GM23248 (cell line): ENCODE measurements at regions not wholly inside any gene's neighbourhood (a gene's known extent, or its start where the extent isn't known, plus 50 kb on each side); places are given as distances from the start of the nearest gene placed in this dataset.

Experiments used
- DNase-seq: peaks from one replicate; pipeline ENCODE4 v3.0.0-alpha.2; 2015
- H2AFZ ChIP-seq: fragments of 200-600 bp; sonication (generic); 2 replicates; pipeline ENCODE4 v1.6.1; 2016; ENCODE audit warnings: antibody characterized with exemption
- H3F3A ChIP-seq: fragments of 200-600 bp; sonication (generic); 2 replicates; pipeline ENCODE4 v1.6.1; 2016; ENCODE audit warnings: mild to moderate bottlenecking, antibody characterized with exemption, mixed run types; ENCODE audit not compliant: insufficient read depth
- H3K27ac ChIP-seq: fragments of 200-600 bp; sonication (generic); 2 replicates; pipeline ENCODE4 v1.5.1; 2016; ENCODE audit warnings: mild to moderate bottlenecking
- H3K27me3 ChIP-seq: fragments of 200-600 bp; sonication (generic); replicated peaks from 2 replicates; pipeline ENCODE4 v1.6.1; 2016; ENCODE audit warnings: mild to moderate bottlenecking; ENCODE audit not compliant: insufficient read depth
- H3K36me3 ChIP-seq: fragments of 200-600 bp; sonication (generic); 2 replicates; pipeline ENCODE4 v1.6.1; 2016; ENCODE audit warnings: low read depth, mild to moderate bottlenecking
- H3K4me1 ChIP-seq: fragments of 200-600 bp; sonication (generic); 2 replicates; pipeline ENCODE4 v1.6.1; 2016; ENCODE audit warnings: mild to moderate bottlenecking; ENCODE audit not compliant: insufficient read depth
- H3K4me2 ChIP-seq: fragments of 200-600 bp; sonication (generic); one replicate; pipeline ENCODE4 v1.6.1; 2016; ENCODE audit warnings: mild to moderate bottlenecking; ENCODE audit not compliant: unreplicated experiment
- H3K4me3 ChIP-seq: fragments of 200-600 bp; sonication (generic); 2 replicates; pipeline ENCODE4 v1.5.1; 2016; ENCODE audit warnings: mild to moderate bottlenecking
- H3K79me2 ChIP-seq: fragments of 200-600 bp; sonication (generic); 2 replicates; pipeline ENCODE4 v1.6.1; 2016; ENCODE audit warnings: mild to moderate bottlenecking; ENCODE audit not compliant: insufficient read depth
- H3K9ac ChIP-seq: fragments of 200-600 bp; sonication (generic); 2 replicates; pipeline ENCODE4 v1.6.1; 2016; ENCODE audit warnings: mild to moderate bottlenecking
- H3K9me2 ChIP-seq: fragments of 200-600 bp; sonication (generic); 2 replicates; pipeline ENCODE4 v1.6.1; 2016; ENCODE audit warnings: mixed run types, mild to moderate bottlenecking, moderate library complexity; ENCODE audit not compliant: insufficient read depth
- H3K9me3 ChIP-seq: fragments of 200-600 bp; sonication (generic); one replicate; pipeline ENCODE4 v1.6.1; 2017; ENCODE audit warnings: low read depth
- H4K20me1 ChIP-seq: fragments of 200-600 bp; sonication (generic); 2 replicates; pipeline ENCODE4 v1.6.0; 2016; ENCODE audit not compliant: insufficient read depth
- EZH2 ChIP-seq: fragments of 200-600 bp; sonication (generic); IDR thresholded peaks from 2 replicates; pipeline ENCODE4 v1.6.1; 2018; ENCODE audit warnings: antibody characterized with exemption, mild to moderate bottlenecking; ENCODE audit not compliant: insufficient read depth, poor library complexity, severe bottlenecking
- EZH2phosphoT487 ChIP-seq: fragments of 200-600 bp; sonication (generic); IDR thresholded peaks from 2 replicates; pipeline ENCODE4 v1.6.1; 2018; ENCODE audit warnings: antibody characterized with exemption, moderate library complexity, mild to moderate bottlenecking, low read depth; ENCODE audit not compliant: insufficient read depth
- WGBS, 2 experiments: methylation state at CpG; one replicate each; pipeline ENCODE4 v1.1.6; 2015 to 2017; ENCODE audit warnings: low lambda C conversion rate in 2 of 2, low coverage in 1 of 2; ENCODE audit errors: missing lambda C conversion rate in 2 of 2; 5-methylcytosine and 5-hydroxymethylcytosine counted together
- in situ Hi-C: fragments of 300-500 bp; cut with MboI; formaldehyde crosslinking; loops from 2 replicates; pipeline ENCODE4 v1.15.0; 2020

DNA sequence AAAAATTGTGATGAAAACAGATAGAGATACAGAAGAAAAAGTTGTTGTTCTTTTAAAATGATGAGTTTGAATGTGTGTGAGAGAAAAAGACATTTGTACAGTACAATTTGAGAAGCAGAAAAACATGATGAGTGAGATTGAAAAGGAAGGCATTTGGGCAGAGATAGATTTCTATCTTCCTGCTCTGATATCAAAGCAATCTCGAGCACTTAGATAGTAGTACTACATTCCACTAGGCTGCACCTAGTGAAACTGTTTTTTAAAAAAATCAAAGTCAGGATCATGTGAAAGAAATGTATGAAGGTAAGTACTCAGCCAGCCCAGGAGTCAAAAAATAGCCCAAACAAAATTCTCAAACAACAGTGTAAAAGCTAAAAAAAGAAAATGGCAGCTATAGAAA, 104.1 kb upstream of the UBE2E2 start:
- Histone ChIP-seq H3F3A (no peaks in the 10 kb centered on the region), H3K79me2 (no peaks in the 10 kb centered on the region), H3K9me2 (no peaks in the 10 kb centered on the region), H4K20me1 (no peaks in the 10 kb centered on the region), H3K4me3 (no peak overlapping the region), H3K27ac (no peak overlapping the region), H2AFZ (no peak overlapping the region), H3K36me3 (no peaks in the 10 kb centered on the region), H3K27me3 (peaks cover 12% of the 10 kb centered on the region), H3K4me1 (no peaks in the 10 kb centered on the region), H3K9ac (no peak overlapping the region), H3K4me2 (no peak overlapping the region), H3K9me3 (no peaks in the 10 kb centered on the region)
- in situ Hi-C loops: no loop called here
- 22 to 31% methylated on average over 1 of the region's 1 CpG for WGBS, 2 experiments
- TF ChIP-seq EZH2phosphoT487 (no peak), EZH2 (no peak)
- DNase-seq: no peak

DNA sequence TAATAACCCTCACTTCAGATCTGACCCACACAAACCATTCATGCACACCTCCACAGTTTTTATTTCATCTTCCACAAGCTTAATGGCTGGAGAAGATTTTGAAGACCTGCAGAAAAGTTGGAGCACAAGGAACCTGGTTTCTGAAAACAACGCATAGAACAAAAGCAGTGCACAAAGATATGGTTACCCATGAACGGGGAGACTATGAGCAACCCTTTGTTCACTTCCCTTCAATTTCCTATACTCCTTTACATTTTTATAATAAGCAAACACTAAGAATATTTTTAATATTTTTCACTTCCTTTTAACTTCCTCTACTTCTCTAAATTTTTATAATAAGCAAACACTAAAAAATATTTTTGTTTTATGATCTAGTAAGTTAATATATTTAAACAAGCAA, 103.5 kb upstream of the UBE2E2 start:
- Histone ChIP-seq H2AFZ (no peak overlapping the region), H3F3A (no peaks in the 10 kb centered on the region), H3K27ac (no peak overlapping the region), H3K9me3 (no peaks in the 10 kb centered on the region), H3K9me2 (no peaks in the 10 kb centered on the region), H3K4me2 (no peak overlapping the region), H3K36me3 (no peaks in the 10 kb centered on the region), H3K4me1 (no peaks in the 10 kb centered on the region), H3K4me3 (no peak overlapping the region), H3K79me2 (no peaks in the 10 kb centered on the region), H3K27me3 (peaks cover 15% of the 10 kb centered on the region), H4K20me1 (no peaks in the 10 kb centered on the region), H3K9ac (no peak overlapping the region)
- no peak for DNase-seq
- WGBS, 2 experiments: 59 to 60% methylated on average over 2 of the region's 2 CpGs
- in situ Hi-C loops: no loop called here
- TF ChIP-seq EZH2phosphoT487 (no peak), EZH2 (no peak)

DNA sequence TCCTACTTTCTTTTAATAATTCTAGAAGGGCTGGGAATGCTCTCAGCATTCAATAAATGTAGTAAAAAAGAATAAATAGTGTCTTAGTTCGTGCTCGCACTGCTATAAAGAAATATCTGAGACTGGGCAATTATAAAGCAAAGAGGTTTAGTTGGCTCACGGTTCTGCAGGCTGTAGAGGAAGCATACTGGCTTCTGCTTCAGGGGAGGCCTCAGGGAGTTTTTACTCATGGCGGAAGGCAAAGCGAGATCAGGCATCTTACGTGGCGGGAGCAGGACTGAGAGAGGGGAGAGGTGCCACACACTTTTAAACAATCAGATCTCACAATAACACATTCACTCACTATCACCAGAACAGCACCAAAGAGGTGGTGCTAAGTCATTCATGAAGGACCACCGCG, 103.0 kb upstream of the UBE2E2 start:
- no peak overlapping the region for H3K4me2 ChIP-seq
- H3F3A ChIP-seq: no peaks in the 10 kb centered on the region
- TF ChIP-seq EZH2 (no peak), EZH2phosphoT487 (no peak)
- H2AFZ ChIP-seq: no peak overlapping the region
- no peaks in the 10 kb centered on the region for H4K20me1 ChIP-seq
- H3K9me2 ChIP-seq: no peaks in the 10 kb centered on the region
- H3K9me3 ChIP-seq: no peaks in the 10 kb centered on the region
- no peak for DNase-seq
- peaks cover 19% of the 10 kb centered on the region for H3K27me3 ChIP-seq
- WGBS, 2 experiments: 86 to 87% methylated on average over 9 of the region's 9 CpGs
- no peak overlapping the region for H3K27ac ChIP-seq
- H3K4me1 ChIP-seq: no peaks in the 10 kb centered on the region
- in situ Hi-C loops: no loop called here
- no peaks in the 10 kb centered on the region for H3K79me2 ChIP-seq
- no peak overlapping the region for H3K4me3 ChIP-seq
- no peak overlapping the region for H3K9ac ChIP-seq
- no peaks in the 10 kb centered on the region for H3K36me3 ChIP-seq

DNA sequence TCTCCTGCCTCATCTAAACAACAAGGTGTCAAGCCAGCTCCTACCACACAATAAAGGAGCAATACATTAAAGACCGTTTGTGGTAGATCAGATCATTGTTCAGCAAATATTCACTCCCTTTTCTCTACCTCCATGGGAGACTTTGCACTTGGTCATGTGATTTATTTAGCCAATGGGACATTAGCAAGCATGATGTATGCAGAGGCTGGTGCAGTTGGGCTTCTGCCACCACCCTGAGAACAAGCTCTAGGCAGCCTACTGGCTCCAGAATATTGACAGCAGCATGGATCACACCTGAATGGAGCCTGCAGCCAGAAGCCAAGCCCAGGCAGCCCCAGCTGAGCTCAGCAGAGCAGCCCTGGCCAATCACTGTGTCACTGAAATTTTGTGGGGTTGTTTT, 99.4 kb upstream of the UBE2E2 start:
- Histone ChIP-seq H3K4me2 (no peak overlapping the region), H3K9ac (no peak overlapping the region), H3K4me3 (no peak overlapping the region), H3K9me3 (no peaks in the 10 kb centered on the region), H3K9me2 (no peaks in the 10 kb centered on the region), H3F3A (no peaks in the 10 kb centered on the region), H4K20me1 (no peaks in the 10 kb centered on the region), H3K4me1 (no peaks in the 10 kb centered on the region), H3K27me3 (peaks cover 41% of the 10 kb centered on the region), H3K27ac (no peak overlapping the region), H3K36me3 (no peaks in the 10 kb centered on the region), H3K79me2 (no peaks in the 10 kb centered on the region), H2AFZ (no peak overlapping the region)
- 29 to 38% methylated on average over 1 of the region's 1 CpG for WGBS, 2 experiments
- TF ChIP-seq EZH2 (no peak), EZH2phosphoT487 (no peak)
- DNase-seq: no peak
- in situ Hi-C loops: no loop called here

DNA sequence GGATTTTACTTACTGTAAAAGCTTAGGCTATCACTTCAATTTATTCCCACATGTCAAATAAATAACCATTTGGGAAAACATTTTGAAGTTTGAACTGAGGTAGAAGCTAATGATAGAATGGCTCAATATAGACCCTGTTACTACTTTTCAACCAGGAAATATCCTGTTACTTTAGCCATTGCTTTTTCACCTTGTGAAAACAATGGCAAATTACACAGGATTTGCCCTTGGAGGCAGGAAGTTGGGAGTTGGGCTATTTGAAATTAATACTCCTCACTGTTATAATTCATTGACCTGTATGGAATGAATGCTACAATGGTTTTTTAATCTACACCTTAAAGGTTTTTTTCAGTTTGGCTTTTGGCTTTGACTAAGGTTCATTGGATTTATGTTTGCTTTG, 98.1 kb upstream of the UBE2E2 start:
- Histone ChIP-seq H3K79me2 (no peaks in the 10 kb centered on the region), H3K9ac (no peak overlapping the region), H2AFZ (no peak overlapping the region), H3F3A (no peaks in the 10 kb centered on the region), H3K27ac (no peak overlapping the region), H3K27me3 (peaks cover 45% of the 10 kb centered on the region), H3K36me3 (no peaks in the 10 kb centered on the region), H3K9me2 (no peaks in the 10 kb centered on the region), H4K20me1 (no peaks in the 10 kb centered on the region), H3K4me2 (no peak overlapping the region), H3K4me1 (no peaks in the 10 kb centered on the region), H3K4me3 (no peak overlapping the region), H3K9me3 (no peaks in the 10 kb centered on the region)
- no peak for TF ChIP-seq EZH2
- in situ Hi-C loops: no loop called here
- DNase-seq: no peak
